HepG2 (cell line): ENCODE measurements at regions not wholly inside any gene's neighbourhood (a gene's known extent, or its start where the extent isn't known, plus 50 kb on each side); places are given as distances from the start of the nearest gene placed in this dataset.

Experiments
- ATAC-seq: fragments of 200-7000 bp; cut with Tn5 transposase; 3 replicates; pipeline ENCODE4 v1.9.1; 2020; ENCODE audit warnings: mild to moderate bottlenecking, moderate library complexity
- BruUV-seq: library from RNA; stranded (reverse); fragments of 400-500 nt; replicated peaks from 2 replicates; lab custom pipeline; 2021; lab: Mats Ljungman, UMichigan
- CTCF ChIA-PET: fragments of 300-600 bp; formaldehyde crosslinking; extraction: SDS; loops from one replicate; lab custom pipeline; 2021; ENCODE audit warnings: low total read pairs, inconsistent platforms, low intra/inter-chr PET ratio; lab: Yijun Ruan, JAX
- POLR2A ChIA-PET: fragments of 350-600 bp; sonication (Branson Sonifier 250); formaldehyde crosslinking; loops from one replicate; lab custom pipeline; 2020; ENCODE audit warnings: antibody characterized with exemption, inconsistent platforms; lab: Yijun Ruan, JAX
- DNase-seq: peaks from one replicate; pipeline ENCODE4 v3.0.0-alpha.2; 2015; ENCODE audit warnings: low spot score
- FAIRE-seq: peaks from 3 replicates; lab custom pipeline; 2011; peaks lifted over from hg19 to GRCh38; lab: Jason Lieb, UNC
- H2AFZ ChIP-seq: one replicate; pipeline ENCODE4 v1.6.1; 2011; ENCODE audit warnings: low read length, inconsistent platforms
- H3K27ac ChIP-seq: fragments of 300-600 bp; 3 replicates; pipeline ENCODE4 v1.8.0; 2011; ENCODE audit warnings: mixed run types, mild to moderate bottlenecking, mixed read lengths, low read length, inconsistent platforms; ENCODE audit not compliant: insufficient read depth; ENCODE audit errors: extremely low read length
- H3K27me3 ChIP-seq, 2 experiments: fragments of 200-600 bp in 1 of 2; 2 replicates in 1 of 2; 3 replicates in 1 of 2; pipeline versions ENCODE4 v1.6.0 to v1.8.0; 2011; ENCODE audit warnings: low read length in 2 of 2, mild to moderate bottlenecking in 2 of 2, moderate library complexity in 2 of 2, inconsistent platforms in 1 of 2; ENCODE audit not compliant: insufficient read depth in 2 of 2, control insufficient read depth in 1 of 2
- H3K36me3 ChIP-seq, 2 experiments: fragments of 200-600 bp in 1 of 2; replicated peaks in 1 of 2; 2 replicates in 1 of 2; 3 replicates in 1 of 2; pipeline versions ENCODE4 v1.5.1 to v1.8.0; 2011; ENCODE audit warnings: low read length in 2 of 2, inconsistent platforms in 1 of 2; ENCODE audit not compliant: insufficient read depth in 2 of 2, control insufficient read depth in 1 of 2
- H3K4me1 ChIP-seq: 2 replicates; pipeline ENCODE4 v1.5.1; 2012; ENCODE audit warnings: low read length, inconsistent platforms; ENCODE audit not compliant: insufficient read depth
- H3K4me2 ChIP-seq: 2 replicates; pipeline ENCODE4 v1.6.0; 2011; ENCODE audit warnings: low read depth, low read length, inconsistent platforms
- H3K4me3 ChIP-seq, 3 experiments: fragments of 200-600 bp in 1 of 3; sonication (generic), shearing (Covaris generic) in 1 of 3; replicated peaks in 1 of 3; 2 replicates each; pipeline ENCODE4 v1.5.1; 2011 to 2016; ENCODE audit warnings: low read length in 3 of 3, inconsistent platforms in 2 of 3, low read depth in 2 of 3, mild to moderate bottlenecking in 2 of 3, control low read depth in 1 of 3, mixed read lengths in 1 of 3; ENCODE audit not compliant: insufficient read depth in 1 of 3
- H3K79me2 ChIP-seq: one replicate; pipeline ENCODE4 v1.6.1; 2011; ENCODE audit warnings: low read length, inconsistent platforms; ENCODE audit not compliant: insufficient read depth
- H3K9ac ChIP-seq: 2 replicates; pipeline ENCODE4 v1.6.0; 2011; ENCODE audit warnings: mild to moderate bottlenecking, low read depth, low read length, inconsistent platforms; ENCODE audit not compliant: insufficient read depth
- H3K9me3 ChIP-seq: 2 replicates; pipeline ENCODE4 v1.5.1; 2012; ENCODE audit warnings: mild to moderate bottlenecking, low read length
- H4K20me1 ChIP-seq: 2 replicates; pipeline ENCODE4 v1.6.0; 2011; ENCODE audit warnings: inconsistent platforms, mild to moderate bottlenecking, low read length, moderate library complexity; ENCODE audit not compliant: insufficient read depth
- FOSL2 ChIP-seq: sonication (generic); formaldehyde crosslinking; IDR thresholded peaks from 2 replicates; pipeline ENCODE4 v1.4.0; 2020; ENCODE audit warnings: missing genetic modification reagents
- MED1 ChIP-seq: sonication (generic); formaldehyde crosslinking; IDR thresholded peaks from 2 replicates; pipeline ENCODE4 v1.4.0; 2020; ENCODE audit warnings: missing genetic modification reagents
- PRPF4 ChIP-seq: fragments of 200-400 bp; formaldehyde crosslinking; IDR thresholded peaks from 2 replicates; pipeline ENCODE4 v1.6.1; 2016; ENCODE audit warnings: low read length, low read depth; ENCODE audit not compliant: poor library complexity, severe bottlenecking
- SOX6 ChIP-seq, 2 experiments: fragments of 450-650 bp in 1 of 2; sonication (generic) in 1 of 2; formaldehyde crosslinking in 1 of 2; IDR thresholded peaks; 2 replicates each; pipeline versions ENCODE4 v1.4.0 to v1.6.1; 2017 to 2020; ENCODE audit warnings: antibody characterized with exemption in 1 of 2, mild to moderate bottlenecking in 1 of 2, missing genetic modification reagents in 1 of 2
- ZEB1 ChIP-seq: IDR thresholded peaks from 2 replicates; pipeline ENCODE4 v1.6.1; 2012; ENCODE audit warnings: mild to moderate bottlenecking, low read depth, inconsistent platforms; ENCODE audit not compliant: insufficient replicate concordance
- ZNF17 ChIP-seq: sonication (generic); formaldehyde crosslinking; IDR thresholded peaks from 2 replicates; pipeline ENCODE4 v1.5.0; 2020; ENCODE audit warnings: mild to moderate bottlenecking, missing genetic modification reagents
- ZNF709 ChIP-seq: sonication (generic); formaldehyde crosslinking; IDR thresholded peaks from 2 replicates; pipeline ENCODE4 v1.5.0; 2020; ENCODE audit warnings: mild to moderate bottlenecking, missing genetic modification reagents
- ZNF768 ChIP-seq: sonication (generic); formaldehyde crosslinking; IDR thresholded peaks from 2 replicates; pipeline ENCODE4 v1.4.0; 2020; ENCODE audit warnings: missing genetic modification reagents
- ZSCAN29 ChIP-seq: sonication (generic); formaldehyde crosslinking; conservative IDR thresholded peaks from 2 replicates; pipeline ENCODE4 v1.4.0; 2020; ENCODE audit warnings: mild to moderate bottlenecking, missing genetic modification reagents
- WGBS: methylation state at CpG from one replicate; pipeline ENCODE4 v1.1.6; 2017; ENCODE audit warnings: low lambda C conversion rate; 5-methylcytosine and 5-hydroxymethylcytosine counted together
- in situ Hi-C: cut with HindIII; loops from 2 replicates; pipeline ENCODE4 v1.10.0; 2017; ENCODE audit warnings: low pct_unique_long_range_greater_than_20kb; ENCODE audit not compliant: extremely low pct_ligation_motif_present
- intact Hi-C: fragments of 100-400 bp; cut with micrococcal nuclease; formaldehyde crosslinking; loops from one replicate; pipeline ENCODE4 v1.10.0; 2022; ENCODE audit not compliant: unreplicated experiment
- TF ChIP-seq, protein P1 (sequence below): sonication (generic); formaldehyde crosslinking; IDR thresholded peaks from 2 replicates; pipeline ENCODE4 v1.8.1; 2023; ENCODE audit warnings: missing genetic modification reagents, inconsistent platforms, borderline replicate concordance

DNA sequence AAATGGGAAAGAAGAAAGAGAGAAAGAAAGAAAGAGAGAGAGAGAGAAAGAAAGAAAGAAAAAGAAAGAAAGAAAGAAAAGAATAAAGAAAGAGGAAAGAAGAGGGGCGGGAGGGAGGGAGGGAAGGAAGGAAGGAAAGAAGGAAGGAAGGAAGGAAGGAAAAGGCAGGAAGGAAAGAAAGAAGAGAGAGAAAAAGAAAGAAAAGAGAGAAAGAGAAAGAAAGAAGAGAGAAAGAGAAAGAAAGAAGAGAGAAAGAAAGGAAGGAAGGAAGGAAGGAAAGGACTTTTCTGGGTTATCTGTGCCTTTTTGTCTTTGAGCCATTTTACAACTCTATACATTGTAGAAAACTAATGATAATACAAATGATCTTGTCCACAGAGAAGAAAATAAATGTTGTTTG, 136.6 kb upstream of the SMAD3 start:
- Histone ChIP-seq H4K20me1 (no peaks in the 10 kb centered on the region), H3K27ac (no peak overlapping the region), H3K9ac (no peak overlapping the region), H3K36me3 (no peaks in the 10 kb centered on the region), H3K27me3 (peaks cover 0 to 6% of the 10 kb centered on the region in 2 experiments; a peak in 1 of 5 replicates), H3K9me3 (peaks cover 4% of the 10 kb centered on the region; the same call in 1 of the 2 replicates), H3K4me3 (no peak overlapping the region), H3K79me2 (no peaks in the 10 kb centered on the region), H2AFZ (no peak overlapping the region), H3K4me1 (peaks cover 53% of the 10 kb centered on the region), H3K4me2 (no peak overlapping the region)
- no peak for ATAC-seq
- no TSS peak for BruUV-seq
- FAIRE-seq: no peak
- no peak for TF ChIP-seq PRPF4
- no peak for TF ChIP-seq FOSL2 (CRISPR knock-in tag)
- no peak for TF ChIP-seq ZNF709 (CRISPR knock-in tag)
- no peak for TF ChIP-seq ZNF17 (CRISPR knock-in tag)
- TF ChIP-seq ZNF768: no peak
- no peak for TF ChIP-seq SOX6 (IDR thresholded peaks at IDR 0.05)
- TF ChIP-seq SOX6 (CRISPR knock-in tag; IDR thresholded peaks at IDR 0.05): no peak
- no peak for TF ChIP-seq ZEB1
- TF ChIP-seq, protein P1, sequence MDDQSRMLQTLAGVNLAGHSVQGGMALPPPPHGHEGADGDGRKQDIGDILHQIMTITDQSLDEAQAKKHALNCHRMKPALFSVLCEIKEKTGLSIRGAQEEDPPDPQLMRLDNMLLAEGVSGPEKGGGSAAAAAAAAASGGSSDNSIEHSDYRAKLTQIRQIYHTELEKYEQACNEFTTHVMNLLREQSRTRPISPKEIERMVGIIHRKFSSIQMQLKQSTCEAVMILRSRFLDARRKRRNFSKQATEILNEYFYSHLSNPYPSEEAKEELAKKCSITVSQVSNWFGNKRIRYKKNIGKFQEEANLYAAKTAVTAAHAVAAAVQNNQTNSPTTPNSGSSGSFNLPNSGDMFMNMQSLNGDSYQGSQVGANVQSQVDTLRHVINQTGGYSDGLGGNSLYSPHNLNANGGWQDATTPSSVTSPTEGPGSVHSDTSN (CRISPR knock-in tag): no peak
- TF ChIP-seq MED1: no peak
- no peak for TF ChIP-seq ZSCAN29 (CRISPR knock-in tag)
- intact Hi-C loops: no loop called here
- POLR2A ChIA-PET: no interaction called here
- WGBS: 62% methylated on average over 1 of the region's 1 CpG
- in situ Hi-C loops: loop anchor here (25.0 kb wide), 1 partner anchor 509 kb away; no protein-coding TSS in a partner anchor
- CTCF ChIA-PET: no interaction called here
- no peak for DNase-seq
